Stomach (tissue), 4 donors: ENCODE measurements at regions not wholly inside any gene's neighbourhood (a gene's known extent, or its start where the extent isn't known, plus 50 kb on each side); places are given as distances from the start of the nearest gene placed in this dataset.

Source experiments
- CTCF ChIP-seq, 7 experiments: fragments of 450-650 bp in 4 of 7; fragments of 200-600 bp in 3 of 7; sonication (generic) in 3 of 7; IDR thresholded peaks; one replicate each; pipeline ENCODE4 v1.5.1; 2016 to 2019; ENCODE audit warnings: antibody characterized with exemption in 7 of 7, control low read depth in 2 of 7, mild to moderate bottlenecking in 1 of 7
- POLR2A ChIP-seq, 4 donors: fragments of 450-650 bp; IDR thresholded peaks; one replicate each; pipeline ENCODE4 v1.6.1; 2016; ENCODE audit warnings: antibody characterized with exemption in 4 of 4, control low read depth in 2 of 4, mild to moderate bottlenecking in 1 of 4, moderate library complexity in 1 of 4

DNA sequence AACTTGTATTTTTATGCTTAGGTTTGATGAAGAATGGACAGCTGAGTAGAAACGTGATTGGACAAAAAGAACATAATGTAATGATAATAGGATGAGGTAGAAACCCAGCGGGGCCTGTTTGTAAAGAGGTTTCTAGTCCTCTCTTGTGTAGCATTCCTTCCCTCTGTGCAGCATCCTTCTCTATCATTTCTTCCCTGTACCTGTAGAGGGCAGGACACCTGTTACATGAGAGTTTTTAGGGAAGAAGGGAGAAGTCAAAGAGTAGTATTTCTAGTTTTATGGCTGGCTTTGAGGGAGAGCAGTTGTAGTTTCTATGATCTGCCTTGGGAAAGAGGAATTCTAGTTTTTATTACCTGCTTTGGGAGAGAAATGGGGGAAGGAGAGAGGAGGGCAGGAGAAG lies 162.1 kb upstream of the FST start:
- no peak for TF ChIP-seq POLR2A (IDR thresholded peaks at IDR 0.05)
- TF ChIP-seq CTCF (IDR thresholded peaks at IDR 0.05) = no peak
